ENCODE measurements at regions not wholly inside any gene's neighbourhood (a gene's known extent, or its start where the extent isn't known, plus 50 kb on each side); places are given as distances from the start of the nearest gene placed in this dataset.

DNA sequence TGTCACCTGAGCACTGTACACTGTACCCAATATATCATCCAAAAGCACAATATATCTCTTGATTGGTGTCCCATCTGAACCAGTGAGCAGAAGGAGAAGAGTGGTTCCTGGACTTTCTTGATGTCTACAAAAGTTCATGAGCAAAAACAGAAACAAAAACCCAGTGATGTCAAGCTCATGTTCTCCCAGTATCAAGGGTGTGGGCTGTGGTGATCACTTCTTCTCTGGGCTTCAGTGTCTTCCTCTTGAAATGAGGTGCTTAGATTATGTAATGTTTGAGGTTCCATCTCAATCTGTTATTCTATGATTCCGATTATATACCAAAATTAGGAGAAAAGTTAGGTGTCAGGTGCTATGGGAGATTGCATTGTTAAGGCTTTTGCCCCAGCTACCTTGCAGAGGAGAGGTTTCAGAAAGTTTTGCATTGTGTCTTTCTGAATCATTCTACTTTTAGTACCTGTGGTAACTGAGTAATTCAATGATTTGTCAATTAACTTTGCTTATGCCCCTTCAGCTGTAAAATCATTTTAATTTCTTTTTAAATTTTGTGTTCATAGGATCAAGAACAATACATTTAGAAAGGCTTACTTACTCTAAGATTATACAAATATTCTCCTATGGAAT lies 122.0 kb upstream of the EOMES start:
- no peaks in the 10 kb centered on the region for H4K20me1 ChIP-seq (ENCODE audit: insufficient read depth, low read length)
- no peaks in the 10 kb centered on the region for H3K79me2 ChIP-seq (ENCODE audit: insufficient read depth, low read length)
- DNase-seq (ENCODE audit: insufficient read length, low spot score, missing footprints), result no peak
- TF ChIP-seq, protein P1, sequence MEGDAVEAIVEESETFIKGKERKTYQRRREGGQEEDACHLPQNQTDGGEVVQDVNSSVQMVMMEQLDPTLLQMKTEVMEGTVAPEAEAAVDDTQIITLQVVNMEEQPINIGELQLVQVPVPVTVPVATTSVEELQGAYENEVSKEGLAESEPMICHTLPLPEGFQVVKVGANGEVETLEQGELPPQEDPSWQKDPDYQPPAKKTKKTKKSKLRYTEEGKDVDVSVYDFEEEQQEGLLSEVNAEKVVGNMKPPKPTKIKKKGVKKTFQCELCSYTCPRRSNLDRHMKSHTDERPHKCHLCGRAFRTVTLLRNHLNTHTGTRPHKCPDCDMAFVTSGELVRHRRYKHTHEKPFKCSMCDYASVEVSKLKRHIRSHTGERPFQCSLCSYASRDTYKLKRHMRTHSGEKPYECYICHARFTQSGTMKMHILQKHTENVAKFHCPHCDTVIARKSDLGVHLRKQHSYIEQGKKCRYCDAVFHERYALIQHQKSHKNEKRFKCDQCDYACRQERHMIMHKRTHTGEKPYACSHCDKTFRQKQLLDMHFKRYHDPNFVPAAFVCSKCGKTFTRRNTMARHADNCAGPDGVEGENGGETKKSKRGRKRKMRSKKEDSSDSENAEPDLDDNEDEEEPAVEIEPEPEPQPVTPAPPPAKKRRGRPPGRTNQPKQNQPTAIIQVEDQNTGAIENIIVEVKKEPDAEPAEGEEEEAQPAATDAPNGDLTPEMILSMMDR (IDR thresholded peaks at IDR 0.05; ENCODE audit: extremely low read depth, low read depth, low read length), result no peak
- no peaks in the 10 kb centered on the region for H3K27me3 ChIP-seq (ENCODE audit: insufficient read depth, low read length)
- no peak overlapping the region for H3K27ac ChIP-seq (ENCODE audit: low read depth, low read length)
- H2AFZ ChIP-seq (ENCODE audit: low read length), result no peak overlapping the region
- H3K4me3 ChIP-seq (ENCODE audit: insufficient read depth, low read length), result no peak overlapping the region
- H3K4me1 ChIP-seq (ENCODE audit: insufficient read depth, low read length), result no peaks in the 10 kb centered on the region
- no peak overlapping the region for H3K4me2 ChIP-seq (ENCODE audit: insufficient read depth, low read length)
- no peaks in the 10 kb centered on the region for H3K9me3 ChIP-seq (ENCODE audit: low read depth, low read length)
- no peaks in the 10 kb centered on the region for H3K36me3 ChIP-seq (ENCODE audit: insufficient read depth, low read length)

- Histone ChIP-seq H3K9me3 (ENCODE audit: low read depth, low read length) (no peaks in the 10 kb centered on the region), H3K27me3 (ENCODE audit: insufficient read depth, low read length) (no peaks in the 10 kb centered on the region), H3K79me2 (ENCODE audit: insufficient read depth, low read length) (no peaks in the 10 kb centered on the region), H2AFZ (ENCODE audit: low read length) (no peak overlapping the region), H3K27ac (ENCODE audit: low read depth, low read length) (no peak overlapping the region), H3K4me3 (ENCODE audit: insufficient read depth, low read length) (no peak overlapping the region), H3K36me3 (ENCODE audit: insufficient read depth, low read length) (no peaks in the 10 kb centered on the region), H3K4me2 (ENCODE audit: insufficient read depth, low read length) (no peak overlapping the region), H4K20me1 (ENCODE audit: insufficient read depth, low read length) (no peaks in the 10 kb centered on the region), H3K4me1 (ENCODE audit: insufficient read depth, low read length) (no peaks in the 10 kb centered on the region)
- TF ChIP-seq, protein P1 (IDR thresholded peaks at IDR 0.05; ENCODE audit: extremely low read depth, low read depth, low read length), result no peak
- DNase-seq (ENCODE audit: insufficient read length, low spot score, missing footprints), result no peak
Measured at GRCh38 chr3:27847697-27848096, 125.6 kb upstream of the EOMES start.

DNA sequence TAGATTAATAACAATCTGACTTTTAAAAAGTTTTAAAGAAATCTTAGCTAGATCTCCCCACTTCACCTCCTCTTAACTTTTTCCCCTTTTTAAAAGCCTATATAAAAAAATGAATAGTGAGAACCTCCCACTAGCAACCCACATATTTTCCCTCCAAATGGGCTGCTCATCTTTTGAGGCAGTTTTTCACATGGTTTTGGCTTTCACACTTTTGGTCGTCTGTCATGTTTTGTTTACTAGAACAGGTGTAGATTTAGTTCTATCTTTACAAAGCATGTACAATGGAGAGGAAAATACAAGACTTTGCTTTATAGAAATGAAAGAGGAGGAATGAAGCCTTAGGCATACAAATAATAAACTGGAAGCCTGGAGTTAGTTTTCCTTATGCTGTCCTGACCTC lies 126.7 kb upstream of the EOMES start:
- Histone ChIP-seq H2AFZ (ENCODE audit: low read length) (no peak overlapping the region), H3K9me3 (ENCODE audit: low read depth, low read length) (no peaks in the 10 kb centered on the region), H3K4me1 (ENCODE audit: insufficient read depth, low read length) (no peaks in the 10 kb centered on the region), H3K27ac (ENCODE audit: low read depth, low read length) (no peak overlapping the region), H3K36me3 (ENCODE audit: insufficient read depth, low read length) (no peaks in the 10 kb centered on the region), H3K27me3 (ENCODE audit: insufficient read depth, low read length) (no peaks in the 10 kb centered on the region), H3K4me2 (ENCODE audit: insufficient read depth, low read length) (no peak overlapping the region), H3K4me3 (ENCODE audit: insufficient read depth, low read length) (no peak overlapping the region), H3K79me2 (ENCODE audit: insufficient read depth, low read length) (no peaks in the 10 kb centered on the region), H4K20me1 (ENCODE audit: insufficient read depth, low read length) (no peaks in the 10 kb centered on the region)
- TF ChIP-seq, protein P1 (IDR thresholded peaks at IDR 0.05; ENCODE audit: extremely low read depth, low read depth, low read length), result no peak
- no peak for DNase-seq (ENCODE audit: insufficient read length, low spot score, missing footprints)

DNA sequence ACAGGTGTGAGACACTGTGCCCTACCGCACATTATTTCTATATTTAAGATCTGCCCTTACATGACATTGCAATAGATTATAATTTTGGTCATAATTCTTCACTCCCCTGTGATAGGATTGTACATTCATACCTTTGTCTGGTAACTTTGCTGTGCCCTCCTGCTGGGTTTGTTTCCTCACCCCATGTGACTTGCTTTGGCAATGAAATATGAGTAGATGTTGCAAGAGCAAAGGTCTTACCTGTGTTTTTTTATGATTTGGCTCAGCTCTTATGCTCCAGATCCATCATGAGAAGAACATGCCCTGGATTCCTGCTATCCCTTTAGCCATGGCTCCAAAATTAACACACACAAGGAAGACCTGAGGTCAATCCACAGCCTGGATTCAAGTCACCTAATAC lies 137.7 kb upstream of the EOMES start:
- Histone ChIP-seq H3K27me3 (ENCODE audit: insufficient read depth, low read length) (no peaks in the 10 kb centered on the region), H3K27ac (ENCODE audit: low read depth, low read length) (no peak overlapping the region), H3K9me3 (ENCODE audit: low read depth, low read length) (no peaks in the 10 kb centered on the region), H4K20me1 (ENCODE audit: insufficient read depth, low read length) (no peaks in the 10 kb centered on the region), H3K4me2 (ENCODE audit: insufficient read depth, low read length) (no peak overlapping the region), H3K4me3 (ENCODE audit: insufficient read depth, low read length) (no peak overlapping the region), H3K36me3 (ENCODE audit: insufficient read depth, low read length) (no peaks in the 10 kb centered on the region), H3K4me1 (ENCODE audit: insufficient read depth, low read length) (no peaks in the 10 kb centered on the region), H2AFZ (ENCODE audit: low read length) (no peak overlapping the region), H3K79me2 (ENCODE audit: insufficient read depth, low read length) (no peaks in the 10 kb centered on the region)
- no peak for DNase-seq (ENCODE audit: insufficient read length, low spot score, missing footprints)
- TF ChIP-seq, protein P1 (IDR thresholded peaks at IDR 0.05; ENCODE audit: extremely low read depth, low read depth, low read length), result no peak
